ENCODE measurements at regions not wholly inside any gene's neighbourhood (a gene's known extent, or its start where the extent isn't known, plus 50 kb on each side); places are given as distances from the start of the nearest gene placed in this dataset.

GRCh38 chr12:107510211-107510610, 175.4 kb upstream of the PWP1 start:
- no peak for TF ChIP-seq CTCF (IDR thresholded peaks at IDR 0.05; ENCODE audit: insufficient read depth, low read length)
- no peak for TF ChIP-seq POLR2AphosphoS5 (IDR thresholded peaks at IDR 0.05; ENCODE audit: low read depth)
- TF ChIP-seq GABPA (IDR thresholded peaks at IDR 0.05; ENCODE audit: low read depth): no peak
- TF ChIP-seq REST (IDR thresholded peaks at IDR 0.05; ENCODE audit: insufficient replicate concordance, low read depth): no peak

Measured in HL-60 (cell line).